ENCODE measurements at regions not wholly inside any gene's neighbourhood (a gene's known extent, or its start where the extent isn't known, plus 50 kb on each side); places are given as distances from the start of the nearest gene placed in this dataset.
"Not testable (repeated sequence)": the region's sequence is repeated elsewhere in the genome, so short reads cannot be mapped to it uniquely, and the experiment has no call there.

- no peak overlapping the region for H3K9ac ChIP-seq (ENCODE audit: low read length)
- H3K4me1 ChIP-seq (ENCODE audit: control insufficient read depth, insufficient read depth, low read length), result no peaks in the 10 kb centered on the region
- no peak for DNase-seq (ENCODE audit: low read depth)
- no peaks in the 10 kb centered on the region for H3K27me3 ChIP-seq (replicated peaks; ENCODE audit: control insufficient read depth, insufficient read depth, low read length)
- no peaks in the 10 kb centered on the region for H3K36me3 ChIP-seq (ENCODE audit: control insufficient read depth, insufficient read depth, low read length, severe bottlenecking)
- no peak overlapping the region for H3K4me3 ChIP-seq (ENCODE audit: low read length)
- no peaks in the 10 kb centered on the region for H3K9me3 ChIP-seq (ENCODE audit: control insufficient read depth, low read length)
Observed at GRCh38 chr10:130511766-130512165, 375.6 kb downstream of the GLRX3 start.

- H3K9me3 ChIP-seq (ENCODE audit: control insufficient read depth, low read length), result no peaks in the 10 kb centered on the region
- no peak overlapping the region for H3K9ac ChIP-seq (ENCODE audit: low read length)
- H3K4me3 ChIP-seq (ENCODE audit: low read length), result no peak overlapping the region
- no peaks in the 10 kb centered on the region for H3K4me1 ChIP-seq (ENCODE audit: control insufficient read depth, insufficient read depth, low read length)
- no peak for DNase-seq (ENCODE audit: low read depth)
- no peaks in the 10 kb centered on the region for H3K27me3 ChIP-seq (replicated peaks; ENCODE audit: control insufficient read depth, insufficient read depth, low read length)
- H3K36me3 ChIP-seq (ENCODE audit: control insufficient read depth, insufficient read depth, low read length, severe bottlenecking), result no peaks in the 10 kb centered on the region
Observed at GRCh38 chr10:130512936-130513335, 376.7 kb downstream of the GLRX3 start.

DNA sequence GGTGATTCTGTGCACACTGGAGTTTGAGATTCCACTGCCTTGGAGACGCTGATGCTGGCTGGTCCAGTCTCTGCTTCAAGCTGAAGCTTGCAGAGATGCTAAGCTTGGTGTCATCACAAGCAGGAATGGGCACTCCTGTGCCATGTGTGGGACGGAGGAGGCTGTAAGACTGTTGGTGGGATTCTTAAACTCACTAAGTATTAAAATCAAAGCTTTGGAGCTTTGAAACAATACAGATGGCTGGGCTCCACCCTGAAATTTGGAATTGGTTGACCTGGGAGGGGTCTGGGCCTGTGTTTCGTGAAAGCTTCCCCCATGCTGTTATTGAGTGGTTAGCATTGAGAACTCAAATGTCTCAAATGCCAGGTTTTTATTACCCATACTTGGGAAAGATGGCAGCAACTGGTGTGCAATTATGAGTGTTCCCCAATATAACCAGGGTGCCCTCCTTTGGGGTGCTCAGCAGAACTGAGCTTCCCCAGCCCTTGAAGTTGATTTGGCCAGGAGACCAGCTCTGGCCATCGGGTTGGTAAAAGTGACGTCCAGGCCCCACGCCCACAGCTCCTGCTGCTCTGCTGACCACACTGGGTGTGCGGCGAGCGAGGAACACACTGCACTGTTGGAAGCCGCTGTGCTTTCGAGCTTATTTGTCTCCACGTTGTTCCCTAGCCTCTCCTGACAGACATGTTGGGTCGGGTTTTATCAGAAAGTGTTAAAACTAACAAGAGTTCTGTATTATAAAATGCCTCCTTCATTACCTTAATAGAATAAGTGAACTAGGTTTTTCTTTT is 377.7 kb downstream of the GLRX3 start:
- Histone ChIP-seq H3K27me3 (replicated peaks; ENCODE audit: control insufficient read depth, insufficient read depth, low read length) (no peaks in the 10 kb centered on the region), H3K4me1 (ENCODE audit: control insufficient read depth, insufficient read depth, low read length) (no peaks in the 10 kb centered on the region), H3K9me3 (ENCODE audit: control insufficient read depth, low read length) (no peaks in the 10 kb centered on the region), H3K4me3 (ENCODE audit: low read length) (no peak overlapping the region), H3K36me3 (ENCODE audit: control insufficient read depth, insufficient read depth, low read length, severe bottlenecking) (no peaks in the 10 kb centered on the region), H3K9ac (ENCODE audit: low read length) (no peak overlapping the region)
- no peak for DNase-seq (ENCODE audit: low read depth)

DNA sequence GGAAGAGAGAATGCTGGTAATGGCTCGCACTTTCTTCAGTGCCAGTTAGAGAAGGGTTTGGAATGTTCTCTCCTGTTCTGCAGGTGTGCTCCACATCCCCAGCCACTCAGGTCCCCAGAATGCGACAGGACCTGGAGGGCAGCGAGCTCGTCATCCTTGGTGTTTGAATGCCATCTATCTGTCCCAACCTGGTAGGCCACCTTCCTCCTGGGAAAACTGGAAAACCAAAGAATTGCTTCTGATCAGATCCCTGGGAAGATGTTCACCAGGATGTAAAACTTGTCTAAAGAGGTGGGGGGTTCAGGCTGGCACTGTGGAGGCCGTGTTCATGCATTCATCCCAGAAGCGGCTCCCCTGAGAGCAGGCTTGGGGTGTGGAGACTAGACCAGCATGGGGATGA is 379.5 kb downstream of the GLRX3 start:
- DNase-seq (ENCODE audit: low read depth), result no peak
- H3K4me1 ChIP-seq (ENCODE audit: control insufficient read depth, insufficient read depth, low read length), result no peaks in the 10 kb centered on the region
- no peak overlapping the region for H3K9ac ChIP-seq (ENCODE audit: low read length)
- no peaks in the 10 kb centered on the region for H3K36me3 ChIP-seq (ENCODE audit: control insufficient read depth, insufficient read depth, low read length, severe bottlenecking)
- H3K9me3 ChIP-seq (ENCODE audit: control insufficient read depth, low read length), result no peaks in the 10 kb centered on the region
- H3K27me3 ChIP-seq (replicated peaks; ENCODE audit: control insufficient read depth, insufficient read depth, low read length), result no peaks in the 10 kb centered on the region
- H3K4me3 ChIP-seq (ENCODE audit: low read length), result no peak overlapping the region

GRCh38 chr10:130516141-130516735 is 380.0 kb downstream of the GLRX3 start:
- H3K4me1 ChIP-seq (ENCODE audit: control insufficient read depth, insufficient read depth, low read length), result no peaks in the 10 kb centered on the region
- no peaks in the 10 kb centered on the region for H3K9me3 ChIP-seq (ENCODE audit: control insufficient read depth, low read length)
- no peak overlapping the region for H3K9ac ChIP-seq (ENCODE audit: low read length)

GRCh38 chr10:130518921-130519320 is 382.7 kb downstream of the GLRX3 start:
- DNase-seq (ENCODE audit: low read depth), result not testable (repeated sequence)

More at GRCh38 chr10:130516141-130516735, 380.0 kb downstream of the GLRX3 start:
- Histone ChIP-seq H3K36me3 (ENCODE audit: control insufficient read depth, insufficient read depth, low read length, severe bottlenecking) (no peaks in the 10 kb centered on the region), H3K4me3 (ENCODE audit: low read length) (no peak overlapping the region), H3K27me3 (replicated peaks; ENCODE audit: control insufficient read depth, insufficient read depth, low read length) (no peaks in the 10 kb centered on the region)
- DNase-seq (ENCODE audit: low read depth), result no peak

GRCh38 chr10:130519791-130520190 is 383.6 kb downstream of the GLRX3 start:
- no peaks in the 10 kb centered on the region for H3K27me3 ChIP-seq (replicated peaks; ENCODE audit: control insufficient read depth, insufficient read depth, low read length)
- no peaks in the 10 kb centered on the region for H3K9me3 ChIP-seq (ENCODE audit: control insufficient read depth, low read length)

More at GRCh38 chr10:130518921-130519320, 382.7 kb downstream of the GLRX3 start:
- not testable (repeated sequence) for H3K9me3 ChIP-seq (ENCODE audit: control insufficient read depth, low read length); H3K4me3 ChIP-seq (ENCODE audit: low read length); H3K36me3 ChIP-seq (ENCODE audit: control insufficient read depth, insufficient read depth, low read length, severe bottlenecking); H3K4me1 ChIP-seq (ENCODE audit: control insufficient read depth, insufficient read depth, low read length); H3K27me3 ChIP-seq (replicated peaks; ENCODE audit: control insufficient read depth, insufficient read depth, low read length); H3K9ac ChIP-seq (ENCODE audit: low read length)

GRCh38 chr10:130531312-130531711 is 395.1 kb downstream of the GLRX3 start:
- Histone ChIP-seq H3K4me3 (ENCODE audit: low read length) (no peak overlapping the region), H3K36me3 (ENCODE audit: control insufficient read depth, insufficient read depth, low read length, severe bottlenecking) (no peaks in the 10 kb centered on the region)

More at GRCh38 chr10:130519791-130520190, 383.6 kb downstream of the GLRX3 start:
- Histone ChIP-seq H3K4me1 (ENCODE audit: control insufficient read depth, insufficient read depth, low read length) (no peaks in the 10 kb centered on the region), H3K36me3 (ENCODE audit: control insufficient read depth, insufficient read depth, low read length, severe bottlenecking) (no peaks in the 10 kb centered on the region), H3K9ac (ENCODE audit: low read length) (no peak overlapping the region), H3K4me3 (ENCODE audit: low read length) (no peak overlapping the region)
- no peak for DNase-seq (ENCODE audit: low read depth)

GRCh38 chr10:130541090-130541489 is 404.9 kb downstream of the GLRX3 start:
- Histone ChIP-seq H3K4me1 (ENCODE audit: control insufficient read depth, insufficient read depth, low read length) (no peaks in the 10 kb centered on the region), H3K27me3 (replicated peaks; ENCODE audit: control insufficient read depth, insufficient read depth, low read length) (peaks cover 10% of the 10 kb centered on the region), H3K36me3 (ENCODE audit: control insufficient read depth, insufficient read depth, low read length, severe bottlenecking) (no peaks in the 10 kb centered on the region), H3K4me3 (ENCODE audit: low read length) (no peak overlapping the region), H3K9me3 (ENCODE audit: control insufficient read depth, low read length) (peaks cover 3% of the 10 kb centered on the region), H3K9ac (ENCODE audit: low read length) (no peak overlapping the region)
- DNase-seq (ENCODE audit: low read depth), result no peak

More at GRCh38 chr10:130531312-130531711, 395.1 kb downstream of the GLRX3 start:
- H3K4me1 ChIP-seq (ENCODE audit: control insufficient read depth, insufficient read depth, low read length), result no peaks in the 10 kb centered on the region
- H3K9ac ChIP-seq (ENCODE audit: low read length), result no peak overlapping the region
- peaks cover 4% of the 10 kb centered on the region for H3K9me3 ChIP-seq (ENCODE audit: control insufficient read depth, low read length)
- H3K27me3 ChIP-seq (replicated peaks; ENCODE audit: control insufficient read depth, insufficient read depth, low read length), result no peaks in the 10 kb centered on the region
- no peak for DNase-seq (ENCODE audit: low read depth)

GRCh38 chr10:130542761-130543160 is 406.6 kb downstream of the GLRX3 start:
- H3K4me3 ChIP-seq (ENCODE audit: low read length), result no peak overlapping the region
- peaks cover 10% of the 10 kb centered on the region for H3K27me3 ChIP-seq (replicated peaks; ENCODE audit: control insufficient read depth, insufficient read depth, low read length)
- H3K36me3 ChIP-seq (ENCODE audit: control insufficient read depth, insufficient read depth, low read length, severe bottlenecking), result no peaks in the 10 kb centered on the region
- H3K9me3 ChIP-seq (ENCODE audit: control insufficient read depth, low read length), result no peaks in the 10 kb centered on the region
- no peak overlapping the region for H3K9ac ChIP-seq (ENCODE audit: low read length)
- no peak for DNase-seq (ENCODE audit: low read depth)
- no peaks in the 10 kb centered on the region for H3K4me1 ChIP-seq (ENCODE audit: control insufficient read depth, insufficient read depth, low read length)

DNA sequence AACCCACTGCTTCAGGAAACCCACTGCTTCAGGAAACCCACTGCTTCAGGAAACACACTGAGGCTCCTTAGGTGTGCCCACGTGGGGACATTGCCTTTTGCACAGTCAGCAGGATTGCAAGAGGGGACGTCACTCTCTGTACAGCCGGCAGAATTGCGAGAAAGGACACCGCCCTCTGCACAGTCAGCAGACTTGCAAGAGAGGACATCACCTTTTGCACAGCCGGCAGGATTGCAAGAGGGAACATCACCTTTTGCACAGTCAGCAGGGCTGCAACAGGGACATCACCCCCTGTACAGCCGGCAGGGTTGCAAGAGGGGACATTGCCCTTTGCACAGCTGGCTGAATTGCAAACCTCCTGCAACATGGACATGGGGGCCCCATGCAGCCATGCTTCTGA is 407.6 kb downstream of the GLRX3 start:
- Histone ChIP-seq H3K27me3 (replicated peaks; ENCODE audit: control insufficient read depth, insufficient read depth, low read length) (peaks cover 10% of the 10 kb centered on the region), H3K9ac (ENCODE audit: low read length) (no peak overlapping the region), H3K4me3 (ENCODE audit: low read length) (no peak overlapping the region), H3K36me3 (ENCODE audit: control insufficient read depth, insufficient read depth, low read length, severe bottlenecking) (no peaks in the 10 kb centered on the region), H3K9me3 (ENCODE audit: control insufficient read depth, low read length) (no peaks in the 10 kb centered on the region), H3K4me1 (ENCODE audit: control insufficient read depth, insufficient read depth, low read length) (no peaks in the 10 kb centered on the region)
- DNase-seq (ENCODE audit: low read depth), result no peak
